Sigmoid colon (tissue), 4 donors: ENCODE measurements at regions not wholly inside any gene's neighbourhood (a gene's known extent, or its start where the extent isn't known, plus 50 kb on each side); places are given as distances from the start of the nearest gene placed in this dataset.

Experiments
- EP300 ChIP-seq, 4 donors: sonication (generic); formaldehyde crosslinking; IDR thresholded peaks; one replicate each; pipeline ENCODE4 v1.6.1; 2017; ENCODE audit warnings: antibody characterized with exemption in 4 of 4
- POLR2A ChIP-seq, 2 donors: fragments of 450-650 bp; IDR thresholded peaks; one replicate each; pipeline ENCODE4 v1.6.1; 2016; ENCODE audit warnings: antibody characterized with exemption in 2 of 2, mild to moderate bottlenecking in 2 of 2, moderate library complexity in 2 of 2
- TF ChIP-seq, protein P1 (sequence below), 4 experiments: fragments of 450-650 bp in 3 of 4; fragments of 200-600 bp in 1 of 4; IDR thresholded peaks; one replicate each; pipeline ENCODE4 v1.5.1; 2016 to 2019; ENCODE audit warnings: antibody characterized with exemption in 4 of 4, mild to moderate bottlenecking in 3 of 4, moderate library complexity in 2 of 4

DNA sequence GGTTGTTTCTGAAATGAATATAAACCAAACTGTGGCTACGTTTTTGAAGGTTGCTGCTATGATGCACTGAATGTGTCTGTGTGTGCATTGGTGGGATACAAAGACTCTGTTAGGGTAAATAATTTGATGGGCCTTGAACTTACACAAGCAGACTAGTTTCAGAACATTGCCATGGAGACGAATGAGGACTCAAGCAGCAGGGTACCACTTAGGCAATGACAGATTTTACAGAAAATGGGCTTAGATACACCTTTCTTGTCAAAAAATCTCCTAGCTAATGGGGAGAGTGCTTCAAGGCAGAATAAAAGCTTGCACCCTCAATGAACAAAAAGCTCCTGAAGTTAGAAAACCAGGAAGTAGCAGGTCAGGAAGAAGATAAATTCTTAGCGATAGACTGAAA, 55.7 kb downstream of the IER5 start:
- TF ChIP-seq, protein P1, sequence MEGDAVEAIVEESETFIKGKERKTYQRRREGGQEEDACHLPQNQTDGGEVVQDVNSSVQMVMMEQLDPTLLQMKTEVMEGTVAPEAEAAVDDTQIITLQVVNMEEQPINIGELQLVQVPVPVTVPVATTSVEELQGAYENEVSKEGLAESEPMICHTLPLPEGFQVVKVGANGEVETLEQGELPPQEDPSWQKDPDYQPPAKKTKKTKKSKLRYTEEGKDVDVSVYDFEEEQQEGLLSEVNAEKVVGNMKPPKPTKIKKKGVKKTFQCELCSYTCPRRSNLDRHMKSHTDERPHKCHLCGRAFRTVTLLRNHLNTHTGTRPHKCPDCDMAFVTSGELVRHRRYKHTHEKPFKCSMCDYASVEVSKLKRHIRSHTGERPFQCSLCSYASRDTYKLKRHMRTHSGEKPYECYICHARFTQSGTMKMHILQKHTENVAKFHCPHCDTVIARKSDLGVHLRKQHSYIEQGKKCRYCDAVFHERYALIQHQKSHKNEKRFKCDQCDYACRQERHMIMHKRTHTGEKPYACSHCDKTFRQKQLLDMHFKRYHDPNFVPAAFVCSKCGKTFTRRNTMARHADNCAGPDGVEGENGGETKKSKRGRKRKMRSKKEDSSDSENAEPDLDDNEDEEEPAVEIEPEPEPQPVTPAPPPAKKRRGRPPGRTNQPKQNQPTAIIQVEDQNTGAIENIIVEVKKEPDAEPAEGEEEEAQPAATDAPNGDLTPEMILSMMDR (IDR thresholded peaks at IDR 0.05) = no peak
- no peak for TF ChIP-seq POLR2A (IDR thresholded peaks at IDR 0.05)
- TF ChIP-seq EP300 (IDR thresholded peaks at IDR 0.05) = no peak
